Mammary epithelial cell (primary cell): ENCODE measurements at regions not wholly inside any gene's neighbourhood (a gene's known extent, or its start where the extent isn't known, plus 50 kb on each side); places are given as distances from the start of the nearest gene placed in this dataset.

ENCODE experiments used
- EZH2 ChIP-seq: IDR thresholded peaks from 2 replicates; pipeline ENCODE4 v1.6.1; 2012; ENCODE audit warnings: low read length, inconsistent platforms, borderline replicate concordance
- TF ChIP-seq, protein P1 (sequence below), 2 donors: IDR thresholded peaks in 1 of 2; conservative IDR thresholded peaks in 1 of 2; 2 replicates each; pipeline ENCODE4 v1.5.1; 2011 to 2012; ENCODE audit warnings: inconsistent platforms in 2 of 2, low read length in 2 of 2, mild to moderate bottlenecking in 2 of 2, control low read depth in 1 of 2, low read depth in 1 of 2; ENCODE audit not compliant: insufficient read depth in 1 of 2; ENCODE audit errors: extremely low read depth in 1 of 2

DNA sequence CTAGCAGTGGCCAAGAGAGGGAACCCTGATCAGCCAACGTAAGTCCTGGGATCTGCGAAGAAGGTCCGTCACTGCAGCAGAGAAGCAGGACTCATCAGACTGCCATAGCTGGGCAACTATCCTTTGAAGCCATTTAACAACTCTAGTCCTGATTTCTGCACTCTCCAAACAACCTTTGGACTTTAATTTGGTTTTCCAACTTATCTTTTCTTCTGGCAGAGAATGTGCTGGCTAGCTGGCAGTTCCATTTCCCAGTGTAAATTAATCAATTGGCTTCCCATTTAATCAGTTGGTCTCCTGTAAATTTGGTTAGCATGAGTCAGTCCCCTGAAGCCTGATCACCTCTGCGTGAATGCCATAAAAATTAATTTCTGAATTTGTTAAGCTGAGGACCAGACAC is 153.7 kb upstream of the GPR101 start:
- TF ChIP-seq, protein P1, sequence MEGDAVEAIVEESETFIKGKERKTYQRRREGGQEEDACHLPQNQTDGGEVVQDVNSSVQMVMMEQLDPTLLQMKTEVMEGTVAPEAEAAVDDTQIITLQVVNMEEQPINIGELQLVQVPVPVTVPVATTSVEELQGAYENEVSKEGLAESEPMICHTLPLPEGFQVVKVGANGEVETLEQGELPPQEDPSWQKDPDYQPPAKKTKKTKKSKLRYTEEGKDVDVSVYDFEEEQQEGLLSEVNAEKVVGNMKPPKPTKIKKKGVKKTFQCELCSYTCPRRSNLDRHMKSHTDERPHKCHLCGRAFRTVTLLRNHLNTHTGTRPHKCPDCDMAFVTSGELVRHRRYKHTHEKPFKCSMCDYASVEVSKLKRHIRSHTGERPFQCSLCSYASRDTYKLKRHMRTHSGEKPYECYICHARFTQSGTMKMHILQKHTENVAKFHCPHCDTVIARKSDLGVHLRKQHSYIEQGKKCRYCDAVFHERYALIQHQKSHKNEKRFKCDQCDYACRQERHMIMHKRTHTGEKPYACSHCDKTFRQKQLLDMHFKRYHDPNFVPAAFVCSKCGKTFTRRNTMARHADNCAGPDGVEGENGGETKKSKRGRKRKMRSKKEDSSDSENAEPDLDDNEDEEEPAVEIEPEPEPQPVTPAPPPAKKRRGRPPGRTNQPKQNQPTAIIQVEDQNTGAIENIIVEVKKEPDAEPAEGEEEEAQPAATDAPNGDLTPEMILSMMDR (conservative IDR thresholded peaks at IDR 0.05 in 1 of 2, IDR thresholded peaks at IDR 0.05 in 1 of 2; ENCODE audit: extremely low read depth in 1 of 2, insufficient read depth in 1 of 2, low read depth in 1 of 2, low read length in 2 of 2), result no peak
- TF ChIP-seq EZH2, result no peak
